WTC11 (cell line): ENCODE measurements at regions not wholly inside any gene's neighbourhood (a gene's known extent, or its start where the extent isn't known, plus 50 kb on each side); places are given as distances from the start of the nearest gene placed in this dataset.

Source experiments
- ATAC-seq: fragments of 200-7000 bp; cut with Tn5 transposase; 2 replicates; pipeline ENCODE4 v1.10.0; 2021; ENCODE audit warnings: mild to moderate bottlenecking, moderate library complexity
- CTCF ChIA-PET: fragments of 300-600 bp; sonication (Branson Sonifier 250); formaldehyde crosslinking; loops from one replicate; lab custom pipeline; 2021; ENCODE audit warnings: antibody characterized with exemption; lab: Charles Lee
- POLR2A ChIA-PET: fragments of 350-600 bp; sonication (Branson Sonifier 250); formaldehyde crosslinking; loops from one replicate; lab custom pipeline; 2021; ENCODE audit warnings: antibody characterized with exemption; lab: Charles Lee
- DNase-seq: peaks from one replicate; pipeline ENCODE4 v3.0.0; 2021; ENCODE audit warnings: low spot score
- H3K27ac Mint-ChIP-seq: 2 replicates; pipeline ENCODE4 v1.8.0; 2021; ENCODE audit warnings: mixed read lengths
- H3K27me3 Mint-ChIP-seq: 2 replicates; pipeline ENCODE4 v1.8.0; 2021; ENCODE audit warnings: low read depth, mild to moderate bottlenecking, moderate library complexity, mixed read lengths
- H3K36me3 Mint-ChIP-seq: 2 replicates; pipeline ENCODE4 v1.8.0; 2021; ENCODE audit warnings: mixed read lengths
- H3K4me1 Mint-ChIP-seq: 2 replicates; pipeline ENCODE4 v1.8.0; 2022; ENCODE audit warnings: mixed read lengths
- H3K4me3 Mint-ChIP-seq: 2 replicates; pipeline ENCODE4 v1.8.0; 2021; ENCODE audit warnings: mild to moderate bottlenecking, moderate library complexity, mixed read lengths
- H3K9me3 Mint-ChIP-seq: 2 replicates; pipeline ENCODE4 v1.8.0; 2021; ENCODE audit warnings: mixed read lengths
- CBFB ChIP-seq: sonication (generic); formaldehyde crosslinking; IDR thresholded peaks from 2 replicates; pipeline ENCODE4 v1.8.1; 2022; ENCODE audit warnings: mild to moderate bottlenecking, low read depth, missing genetic modification reagents
- CREB1 ChIP-seq: sonication (generic); formaldehyde crosslinking; IDR thresholded peaks from 2 replicates; pipeline ENCODE4 v1.8.0; 2023; ENCODE audit warnings: mild to moderate bottlenecking, missing genetic modification reagents
- EMX1 ChIP-seq: fragments of 250-450 bp; sonication (Bioruptor Pico); IDR thresholded peaks from 2 replicates; pipeline ENCODE4 v1.8.0; 2021; ENCODE audit warnings: mild to moderate bottlenecking
- FOXK1 ChIP-seq: sonication (generic); formaldehyde crosslinking; IDR thresholded peaks from 2 replicates; pipeline ENCODE4 v1.8.0; 2022; ENCODE audit warnings: mild to moderate bottlenecking, moderate library complexity, missing genetic modification reagents
- HMGA2 ChIP-seq: fragments of 250-450 bp; sonication (Bioruptor Pico); IDR thresholded peaks from 2 replicates; pipeline ENCODE4 v1.4.0; 2021; ENCODE audit warnings: mild to moderate bottlenecking, moderate library complexity
- IRF2 ChIP-seq: sonication (generic); formaldehyde crosslinking; IDR thresholded peaks from 2 replicates; pipeline ENCODE4 v1.8.0; 2022; ENCODE audit warnings: low read depth, missing genetic modification reagents, borderline replicate concordance
- NR1H2 ChIP-seq: sonication (generic); formaldehyde crosslinking; IDR thresholded peaks from 2 replicates; pipeline ENCODE4 v1.9.0; 2021; ENCODE audit warnings: mild to moderate bottlenecking, moderate library complexity, missing genetic modification reagents
- PRRX2 ChIP-seq: fragments of 250-450 bp; sonication (Bioruptor Pico); IDR thresholded peaks from 2 replicates; pipeline ENCODE4 v1.8.0; 2021; ENCODE audit warnings: mild to moderate bottlenecking
- RELA ChIP-seq: sonication (generic); formaldehyde crosslinking; IDR thresholded peaks from 2 replicates; pipeline ENCODE4 v1.8.1; 2022; ENCODE audit warnings: missing genetic modification reagents, mild to moderate bottlenecking, borderline replicate concordance
- TCF7 ChIP-seq: sonication (generic); formaldehyde crosslinking; IDR thresholded peaks from 2 replicates; pipeline ENCODE4 v1.8.0; 2022; ENCODE audit warnings: mild to moderate bottlenecking, low read depth, missing genetic modification reagents, moderate library complexity
- TEAD4 ChIP-seq: sonication (generic); formaldehyde crosslinking; IDR thresholded peaks from 2 replicates; pipeline ENCODE4 v1.8.0; 2022; ENCODE audit warnings: mild to moderate bottlenecking, missing genetic modification reagents
- ZNF121 ChIP-seq: sonication (generic); formaldehyde crosslinking; IDR thresholded peaks from 2 replicates; pipeline ENCODE4 v1.8.0; 2023; ENCODE audit warnings: missing genetic modification reagents
- ZNF396 ChIP-seq: fragments of 250-450 bp; sonication (Bioruptor Pico); IDR thresholded peaks from 2 replicates; pipeline ENCODE4 v1.8.0; 2021; ENCODE audit warnings: mild to moderate bottlenecking, moderate library complexity, borderline replicate concordance
- TF ChIP-seq, protein P1 (sequence below): sonication (generic); formaldehyde crosslinking; IDR thresholded peaks from 2 replicates; pipeline ENCODE4 v1.8.0; 2022; ENCODE audit warnings: missing genetic modification reagents
- TF ChIP-seq, protein P2 (sequence below): sonication (generic); formaldehyde crosslinking; IDR thresholded peaks from 2 replicates; pipeline ENCODE4 v1.8.0; 2022; ENCODE audit warnings: mild to moderate bottlenecking, missing genetic modification reagents
- TF ChIP-seq, protein P3 (sequence below): sonication (generic); formaldehyde crosslinking; IDR thresholded peaks from 2 replicates; pipeline ENCODE4 v1.8.0; 2023; ENCODE audit warnings: missing genetic modification reagents
- TF ChIP-seq, protein P4 (sequence below): sonication (generic); formaldehyde crosslinking; conservative IDR thresholded peaks from 2 replicates; pipeline ENCODE4 v1.8.1; 2023; ENCODE audit warnings: mild to moderate bottlenecking, low read depth, missing genetic modification reagents, moderate library complexity
- TF ChIP-seq, protein P5 (sequence below): sonication (generic); formaldehyde crosslinking; IDR thresholded peaks from 2 replicates; pipeline ENCODE4 v1.8.1; 2023; ENCODE audit warnings: mild to moderate bottlenecking, moderate library complexity, missing genetic modification reagents
- TF ChIP-seq, protein P6 (sequence below): sonication (generic); formaldehyde crosslinking; IDR thresholded peaks from 2 replicates; pipeline ENCODE4 v1.8.0; 2023; ENCODE audit warnings: mild to moderate bottlenecking, missing genetic modification reagents
- TF ChIP-seq, protein P7 (sequence below): sonication (generic); formaldehyde crosslinking; IDR thresholded peaks from 2 replicates; pipeline ENCODE4 v1.8.1; 2023; ENCODE audit warnings: mild to moderate bottlenecking, missing genetic modification reagents, moderate library complexity
- TF ChIP-seq, protein P8 (sequence below): sonication (generic); formaldehyde crosslinking; IDR thresholded peaks from 2 replicates; pipeline ENCODE4 v1.8.0; 2022; ENCODE audit warnings: mild to moderate bottlenecking, missing genetic modification reagents

DNA sequence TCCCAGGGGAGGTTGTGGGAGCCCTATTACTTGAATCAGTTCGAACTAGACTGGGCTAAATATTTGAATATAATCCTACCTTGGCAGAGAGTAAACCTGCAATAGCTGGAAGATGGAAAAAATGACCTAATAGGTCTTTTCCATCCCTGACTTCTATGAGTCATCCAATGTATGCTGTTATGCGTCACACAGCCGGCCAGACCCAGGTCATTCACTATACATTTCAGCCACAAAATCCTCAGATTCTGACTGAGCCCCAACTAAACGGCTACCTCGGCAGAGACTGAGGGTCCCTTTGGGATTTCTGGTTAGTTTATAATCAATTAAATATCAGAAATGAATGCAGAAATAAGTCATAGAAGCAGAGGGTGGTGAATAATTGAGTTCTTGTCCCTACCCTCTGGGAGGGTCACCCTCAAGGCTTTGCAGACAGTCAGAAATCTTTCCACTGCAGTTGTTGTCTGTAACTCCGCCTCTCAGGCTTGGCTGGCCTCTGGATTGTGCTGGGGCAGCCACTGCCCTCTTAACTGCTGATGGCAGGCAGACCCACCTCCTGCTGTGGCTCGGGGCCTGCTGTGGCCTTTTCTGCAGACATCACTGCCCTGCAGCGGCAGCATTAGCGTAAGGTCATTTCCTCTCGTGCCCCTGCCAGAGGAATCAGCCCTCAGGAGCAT, 240.5 kb downstream of the TGFB2 start (continued):
- TF ChIP-seq, protein P1, sequence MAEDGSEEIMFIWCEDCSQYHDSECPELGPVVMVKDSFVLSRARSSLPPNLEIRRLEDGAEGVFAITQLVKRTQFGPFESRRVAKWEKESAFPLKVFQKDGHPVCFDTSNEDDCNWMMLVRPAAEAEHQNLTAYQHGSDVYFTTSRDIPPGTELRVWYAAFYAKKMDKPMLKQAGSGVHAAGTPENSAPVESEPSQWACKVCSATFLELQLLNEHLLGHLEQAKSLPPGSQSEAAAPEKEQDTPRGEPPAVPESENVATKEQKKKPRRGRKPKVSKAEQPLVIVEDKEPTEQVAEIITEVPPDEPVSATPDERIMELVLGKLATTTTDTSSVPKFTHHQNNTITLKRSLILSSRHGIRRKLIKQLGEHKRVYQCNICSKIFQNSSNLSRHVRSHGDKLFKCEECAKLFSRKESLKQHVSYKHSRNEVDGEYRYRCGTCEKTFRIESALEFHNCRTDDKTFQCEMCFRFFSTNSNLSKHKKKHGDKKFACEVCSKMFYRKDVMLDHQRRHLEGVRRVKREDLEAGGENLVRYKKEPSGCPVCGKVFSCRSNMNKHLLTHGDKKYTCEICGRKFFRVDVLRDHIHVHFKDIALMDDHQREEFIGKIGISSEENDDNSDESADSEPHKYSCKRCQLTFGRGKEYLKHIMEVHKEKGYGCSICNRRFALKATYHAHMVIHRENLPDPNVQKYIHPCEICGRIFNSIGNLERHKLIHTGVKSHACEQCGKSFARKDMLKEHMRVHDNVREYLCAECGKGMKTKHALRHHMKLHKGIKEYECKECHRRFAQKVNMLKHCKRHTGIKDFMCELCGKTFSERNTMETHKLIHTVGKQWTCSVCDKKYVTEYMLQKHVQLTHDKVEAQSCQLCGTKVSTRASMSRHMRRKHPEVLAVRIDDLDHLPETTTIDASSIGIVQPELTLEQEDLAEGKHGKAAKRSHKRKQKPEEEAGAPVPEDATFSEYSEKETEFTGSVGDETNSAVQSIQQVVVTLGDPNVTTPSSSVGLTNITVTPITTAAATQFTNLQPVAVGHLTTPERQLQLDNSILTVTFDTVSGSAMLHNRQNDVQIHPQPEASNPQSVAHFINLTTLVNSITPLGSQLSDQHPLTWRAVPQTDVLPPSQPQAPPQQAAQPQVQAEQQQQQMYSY (CRISPR knock-in tag), result no peak
- no peak for TF ChIP-seq TCF7 (CRISPR knock-in tag)
- no peak for TF ChIP-seq EMX1 (CRISPR knock-in tag)
- TF ChIP-seq, all 79 proteins: peak for 3

DNA sequence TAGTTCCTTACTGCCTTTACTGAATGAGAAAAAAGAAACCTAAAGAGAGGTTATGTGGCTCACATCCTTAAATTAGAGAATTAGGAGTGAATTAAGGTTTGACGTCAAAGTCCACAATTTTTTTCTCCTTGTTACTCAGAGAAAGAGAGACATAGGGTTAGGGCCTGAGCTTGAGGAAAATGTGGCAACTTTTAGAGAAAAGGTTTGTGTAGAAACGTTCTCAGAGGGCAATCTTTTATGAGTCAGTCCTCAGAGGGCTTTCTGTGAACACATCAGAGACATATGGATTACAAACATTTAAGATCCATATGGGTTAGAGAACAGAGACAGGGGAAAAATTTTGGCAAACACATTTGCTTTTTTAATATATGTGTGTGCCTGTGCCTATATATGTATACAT, 242.8 kb downstream of the TGFB2 start:
- DNase-seq (no peak), ATAC-seq (no peak)
- peaks cover 2% of the 10 kb centered on the region; the same call in 1 of the 2 replicates for H3K36me3 Mint-ChIP-seq
- ChIA-PET CTCF (no interaction called here), POLR2A (no interaction called here)
- H3K27me3 Mint-ChIP-seq, result no peaks in the 10 kb centered on the region
- H3K9me3 Mint-ChIP-seq, result peaks cover 12% of the 10 kb centered on the region
- peaks cover 18% of the 10 kb centered on the region for H3K4me1 Mint-ChIP-seq
- no peak overlapping the region for H3K27ac Mint-ChIP-seq
- H3K4me3 Mint-ChIP-seq, result no peak overlapping the region
- TF ChIP-seq, protein P2, sequence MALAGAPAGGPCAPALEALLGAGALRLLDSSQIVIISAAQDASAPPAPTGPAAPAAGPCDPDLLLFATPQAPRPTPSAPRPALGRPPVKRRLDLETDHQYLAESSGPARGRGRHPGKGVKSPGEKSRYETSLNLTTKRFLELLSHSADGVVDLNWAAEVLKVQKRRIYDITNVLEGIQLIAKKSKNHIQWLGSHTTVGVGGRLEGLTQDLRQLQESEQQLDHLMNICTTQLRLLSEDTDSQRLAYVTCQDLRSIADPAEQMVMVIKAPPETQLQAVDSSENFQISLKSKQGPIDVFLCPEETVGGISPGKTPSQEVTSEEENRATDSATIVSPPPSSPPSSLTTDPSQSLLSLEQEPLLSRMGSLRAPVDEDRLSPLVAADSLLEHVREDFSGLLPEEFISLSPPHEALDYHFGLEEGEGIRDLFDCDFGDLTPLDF (CRISPR knock-in tag), result no peak
- TF ChIP-seq ZNF121 (CRISPR knock-in tag), result no peak
- TF ChIP-seq FOXK1, result no peak
- TF ChIP-seq, protein P3, sequence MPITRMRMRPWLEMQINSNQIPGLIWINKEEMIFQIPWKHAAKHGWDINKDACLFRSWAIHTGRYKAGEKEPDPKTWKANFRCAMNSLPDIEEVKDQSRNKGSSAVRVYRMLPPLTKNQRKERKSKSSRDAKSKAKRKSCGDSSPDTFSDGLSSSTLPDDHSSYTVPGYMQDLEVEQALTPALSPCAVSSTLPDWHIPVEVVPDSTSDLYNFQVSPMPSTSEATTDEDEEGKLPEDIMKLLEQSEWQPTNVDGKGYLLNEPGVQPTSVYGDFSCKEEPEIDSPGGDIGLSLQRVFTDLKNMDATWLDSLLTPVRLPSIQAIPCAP (CRISPR knock-in tag), result no peak
- TF ChIP-seq, protein P4, sequence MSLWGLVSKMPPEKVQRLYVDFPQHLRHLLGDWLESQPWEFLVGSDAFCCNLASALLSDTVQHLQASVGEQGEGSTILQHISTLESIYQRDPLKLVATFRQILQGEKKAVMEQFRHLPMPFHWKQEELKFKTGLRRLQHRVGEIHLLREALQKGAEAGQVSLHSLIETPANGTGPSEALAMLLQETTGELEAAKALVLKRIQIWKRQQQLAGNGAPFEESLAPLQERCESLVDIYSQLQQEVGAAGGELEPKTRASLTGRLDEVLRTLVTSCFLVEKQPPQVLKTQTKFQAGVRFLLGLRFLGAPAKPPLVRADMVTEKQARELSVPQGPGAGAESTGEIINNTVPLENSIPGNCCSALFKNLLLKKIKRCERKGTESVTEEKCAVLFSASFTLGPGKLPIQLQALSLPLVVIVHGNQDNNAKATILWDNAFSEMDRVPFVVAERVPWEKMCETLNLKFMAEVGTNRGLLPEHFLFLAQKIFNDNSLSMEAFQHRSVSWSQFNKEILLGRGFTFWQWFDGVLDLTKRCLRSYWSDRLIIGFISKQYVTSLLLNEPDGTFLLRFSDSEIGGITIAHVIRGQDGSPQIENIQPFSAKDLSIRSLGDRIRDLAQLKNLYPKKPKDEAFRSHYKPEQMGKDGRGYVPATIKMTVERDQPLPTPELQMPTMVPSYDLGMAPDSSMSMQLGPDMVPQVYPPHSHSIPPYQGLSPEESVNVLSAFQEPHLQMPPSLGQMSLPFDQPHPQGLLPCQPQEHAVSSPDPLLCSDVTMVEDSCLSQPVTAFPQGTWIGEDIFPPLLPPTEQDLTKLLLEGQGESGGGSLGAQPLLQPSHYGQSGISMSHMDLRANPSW (CRISPR knock-in tag), result no peak
- TF ChIP-seq, protein P5, sequence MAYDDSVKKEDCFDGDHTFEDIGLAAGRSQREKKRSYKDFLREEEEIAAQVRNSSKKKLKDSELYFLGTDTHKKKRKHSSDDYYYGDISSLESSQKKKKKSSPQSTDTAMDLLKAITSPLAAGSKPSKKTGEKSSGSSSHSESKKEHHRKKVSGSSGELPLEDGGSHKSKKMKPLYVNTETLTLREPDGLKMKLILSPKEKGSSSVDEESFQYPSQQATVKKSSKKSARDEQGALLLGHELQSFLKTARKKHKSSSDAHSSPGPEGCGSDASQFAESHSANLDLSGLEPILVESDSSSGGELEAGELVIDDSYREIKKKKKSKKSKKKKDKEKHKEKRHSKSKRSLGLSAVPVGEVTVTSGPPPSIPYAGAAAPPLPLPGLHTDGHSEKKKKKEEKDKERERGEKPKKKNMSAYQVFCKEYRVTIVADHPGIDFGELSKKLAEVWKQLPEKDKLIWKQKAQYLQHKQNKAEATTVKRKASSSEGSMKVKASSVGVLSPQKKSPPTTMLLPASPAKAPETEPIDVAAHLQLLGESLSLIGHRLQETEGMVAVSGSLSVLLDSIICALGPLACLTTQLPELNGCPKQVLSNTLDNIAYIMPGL (CRISPR knock-in tag), result no peak
- TF ChIP-seq, protein P6, sequence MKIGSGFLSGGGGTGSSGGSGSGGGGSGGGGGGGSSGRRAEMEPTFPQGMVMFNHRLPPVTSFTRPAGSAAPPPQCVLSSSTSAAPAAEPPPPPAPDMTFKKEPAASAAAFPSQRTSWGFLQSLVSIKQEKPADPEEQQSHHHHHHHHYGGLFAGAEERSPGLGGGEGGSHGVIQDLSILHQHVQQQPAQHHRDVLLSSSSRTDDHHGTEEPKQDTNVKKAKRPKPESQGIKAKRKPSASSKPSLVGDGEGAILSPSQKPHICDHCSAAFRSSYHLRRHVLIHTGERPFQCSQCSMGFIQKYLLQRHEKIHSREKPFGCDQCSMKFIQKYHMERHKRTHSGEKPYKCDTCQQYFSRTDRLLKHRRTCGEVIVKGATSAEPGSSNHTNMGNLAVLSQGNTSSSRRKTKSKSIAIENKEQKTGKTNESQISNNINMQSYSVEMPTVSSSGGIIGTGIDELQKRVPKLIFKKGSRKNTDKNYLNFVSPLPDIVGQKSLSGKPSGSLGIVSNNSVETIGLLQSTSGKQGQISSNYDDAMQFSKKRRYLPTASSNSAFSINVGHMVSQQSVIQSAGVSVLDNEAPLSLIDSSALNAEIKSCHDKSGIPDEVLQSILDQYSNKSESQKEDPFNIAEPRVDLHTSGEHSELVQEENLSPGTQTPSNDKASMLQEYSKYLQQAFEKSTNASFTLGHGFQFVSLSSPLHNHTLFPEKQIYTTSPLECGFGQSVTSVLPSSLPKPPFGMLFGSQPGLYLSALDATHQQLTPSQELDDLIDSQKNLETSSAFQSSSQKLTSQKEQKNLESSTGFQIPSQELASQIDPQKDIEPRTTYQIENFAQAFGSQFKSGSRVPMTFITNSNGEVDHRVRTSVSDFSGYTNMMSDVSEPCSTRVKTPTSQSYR (CRISPR knock-in tag), result no peak
- TF ChIP-seq TEAD4, result no peak
- TF ChIP-seq, protein P7, sequence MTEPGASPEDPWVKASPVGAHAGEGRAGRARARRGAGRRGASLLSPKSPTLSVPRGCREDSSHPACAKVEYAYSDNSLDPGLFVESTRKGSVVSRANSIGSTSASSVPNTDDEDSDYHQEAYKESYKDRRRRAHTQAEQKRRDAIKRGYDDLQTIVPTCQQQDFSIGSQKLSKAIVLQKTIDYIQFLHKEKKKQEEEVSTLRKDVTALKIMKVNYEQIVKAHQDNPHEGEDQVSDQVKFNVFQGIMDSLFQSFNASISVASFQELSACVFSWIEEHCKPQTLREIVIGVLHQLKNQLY, result no peak
- no peak for TF ChIP-seq IRF2 (CRISPR knock-in tag)
- TF ChIP-seq HMGA2 (CRISPR knock-in tag), result no peak
- no peak for TF ChIP-seq CBFB
- no peak for TF ChIP-seq PRRX2 (CRISPR knock-in tag)
- no peak for TF ChIP-seq NR1H2 (CRISPR knock-in tag)
- no peak for TF ChIP-seq CREB1 (CRISPR knock-in tag)
- TF ChIP-seq ZNF396 (CRISPR knock-in tag), result no peak
- no peak for TF ChIP-seq RELA (CRISPR knock-in tag)
- TF ChIP-seq, protein P8, sequence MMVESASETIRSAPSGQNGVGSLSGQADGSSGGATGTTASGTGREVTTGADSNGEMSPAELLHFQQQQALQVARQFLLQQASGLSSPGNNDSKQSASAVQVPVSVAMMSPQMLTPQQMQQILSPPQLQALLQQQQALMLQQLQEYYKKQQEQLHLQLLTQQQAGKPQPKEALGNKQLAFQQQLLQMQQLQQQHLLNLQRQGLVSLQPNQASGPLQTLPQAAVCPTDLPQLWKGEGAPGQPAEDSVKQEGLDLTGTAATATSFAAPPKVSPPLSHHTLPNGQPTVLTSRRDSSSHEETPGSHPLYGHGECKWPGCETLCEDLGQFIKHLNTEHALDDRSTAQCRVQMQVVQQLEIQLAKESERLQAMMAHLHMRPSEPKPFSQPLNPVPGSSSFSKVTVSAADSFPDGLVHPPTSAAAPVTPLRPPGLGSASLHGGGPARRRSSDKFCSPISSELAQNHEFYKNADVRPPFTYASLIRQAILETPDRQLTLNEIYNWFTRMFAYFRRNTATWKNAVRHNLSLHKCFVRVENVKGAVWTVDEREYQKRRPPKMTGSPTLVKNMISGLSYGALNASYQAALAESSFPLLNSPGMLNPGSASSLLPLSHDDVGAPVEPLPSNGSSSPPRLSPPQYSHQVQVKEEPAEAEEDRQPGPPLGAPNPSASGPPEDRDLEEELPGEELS (CRISPR knock-in tag), result no peak
